Stimulated activated memory B cell treated with anti-CD40 and anti-IgM and Interleukin-4, amounts not matched to agents 10 μg/mL and 1 μg/mL and 100 μg/mL, for 72 hours (primary cell): ENCODE measurements at regions not wholly inside any gene's neighbourhood (a gene's known extent, or its start where the extent isn't known, plus 50 kb on each side); places are given as distances from the start of the nearest gene placed in this dataset.

Experiments used
- ATAC-seq: fragments of 150-1000 bp; cut with Tn5 transposase; 2 replicates; pipeline ENCODE4 v1.10.0; 2021
- H3K27ac Mint-ChIP-seq: one replicate; pipeline ENCODE4 v1.8.0; 2022; ENCODE audit warnings: mild to moderate bottlenecking, mixed read lengths
- H3K27me3 Mint-ChIP-seq: one replicate; pipeline ENCODE4 v1.8.0; 2022; ENCODE audit warnings: mixed read lengths
- H3K36me3 Mint-ChIP-seq: one replicate; pipeline ENCODE4 v1.8.0; 2022; ENCODE audit warnings: mixed read lengths
- H3K4me1 Mint-ChIP-seq: one replicate; pipeline ENCODE4 v1.8.0; 2022; ENCODE audit warnings: mixed read lengths
- H3K4me3 Mint-ChIP-seq: one replicate; pipeline ENCODE4 v1.8.0; 2022; ENCODE audit warnings: mild to moderate bottlenecking, moderate library complexity, mixed read lengths
- H3K9me3 Mint-ChIP-seq: one replicate; pipeline ENCODE4 v1.8.0; 2022; ENCODE audit warnings: mixed read lengths

DNA sequence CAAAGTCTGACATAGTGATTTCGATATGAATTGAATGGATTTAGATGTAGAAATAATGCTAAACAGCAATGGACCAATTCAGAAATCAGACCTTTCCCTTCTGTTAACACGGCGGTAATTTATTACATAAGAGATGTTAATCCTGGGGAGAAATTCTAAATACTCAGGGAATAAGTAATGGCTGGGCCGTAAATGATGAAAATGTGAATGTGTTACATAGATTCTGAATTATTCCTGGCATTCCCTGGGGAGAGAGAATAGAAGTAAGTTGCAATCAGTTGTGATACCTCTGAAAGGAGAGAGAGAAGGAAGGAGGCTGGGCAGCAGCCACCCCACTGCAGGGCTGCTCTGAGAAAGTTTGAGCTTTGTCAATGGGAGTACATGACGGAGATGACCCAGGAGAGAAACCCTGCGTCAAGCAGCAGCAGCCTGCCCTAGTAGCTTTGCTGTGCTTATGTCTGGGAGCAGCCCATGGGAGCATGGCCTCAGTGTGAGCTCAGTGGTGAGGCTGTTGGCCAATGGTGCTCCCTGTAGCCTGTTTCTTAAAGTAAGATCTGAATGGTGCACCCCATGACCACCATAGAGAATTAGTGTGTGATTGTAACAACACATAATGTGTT, 420.1 kb downstream of the MTRR start:
- no peaks in the 10 kb centered on the region for H3K27me3 Mint-ChIP-seq
- H3K36me3 Mint-ChIP-seq, result no peaks in the 10 kb centered on the region
- H3K4me3 Mint-ChIP-seq, result no peak overlapping the region
- H3K9me3 Mint-ChIP-seq, result no peaks in the 10 kb centered on the region
- H3K27ac Mint-ChIP-seq, result no peak overlapping the region
- ATAC-seq, result no peak
- no peaks in the 10 kb centered on the region for H3K4me1 Mint-ChIP-seq

- no peak for ATAC-seq
- no peaks in the 10 kb centered on the region for H3K27me3 Mint-ChIP-seq
- H3K4me3 Mint-ChIP-seq, result no peak overlapping the region
- H3K9me3 Mint-ChIP-seq, result no peaks in the 10 kb centered on the region
- no peak overlapping the region for H3K27ac Mint-ChIP-seq
- no peaks in the 10 kb centered on the region for H3K4me1 Mint-ChIP-seq
- H3K36me3 Mint-ChIP-seq, result no peaks in the 10 kb centered on the region
Measured at GRCh38 chr5:8289779-8290178, 420.8 kb downstream of the MTRR start.

DNA sequence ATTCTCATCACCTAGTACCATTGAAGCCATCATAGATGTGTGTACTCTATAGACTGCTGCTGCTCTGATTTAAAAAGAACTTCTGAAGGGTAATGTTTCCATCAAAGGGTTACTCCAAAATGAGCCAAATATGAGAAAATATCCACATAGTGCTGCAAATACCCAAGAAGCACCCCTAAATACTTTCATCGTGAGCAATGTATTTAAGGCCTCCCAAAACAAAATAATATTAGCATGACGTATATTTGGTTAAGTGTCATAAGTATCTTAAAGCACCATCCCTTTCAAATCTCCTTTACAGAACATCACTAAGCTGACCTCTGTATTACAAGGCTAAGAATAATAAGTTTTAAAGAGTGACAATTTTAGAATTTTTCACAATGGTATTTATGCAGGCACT, 421.8 kb downstream of the MTRR start:
- no peak for ATAC-seq
- Mint-ChIP-seq H3K36me3 (no peaks in the 10 kb centered on the region), H3K27ac (no peak overlapping the region), H3K4me3 (no peak overlapping the region), H3K4me1 (no peaks in the 10 kb centered on the region), H3K27me3 (no peaks in the 10 kb centered on the region), H3K9me3 (no peaks in the 10 kb centered on the region)

GRCh38 chr5:8291641-8292040, 422.7 kb downstream of the MTRR start:
- no peak overlapping the region for H3K4me3 Mint-ChIP-seq
- no peaks in the 10 kb centered on the region for H3K9me3 Mint-ChIP-seq
- no peaks in the 10 kb centered on the region for H3K36me3 Mint-ChIP-seq
- no peaks in the 10 kb centered on the region for H3K27me3 Mint-ChIP-seq
- H3K27ac Mint-ChIP-seq, result no peak overlapping the region
- no peaks in the 10 kb centered on the region for H3K4me1 Mint-ChIP-seq
- ATAC-seq, result no peak

GRCh38 chr5:8295141-8295540, 426.2 kb downstream of the MTRR start:
- Mint-ChIP-seq H3K36me3 (no peaks in the 10 kb centered on the region), H3K27me3 (no peaks in the 10 kb centered on the region), H3K4me1 (no peaks in the 10 kb centered on the region), H3K4me3 (no peak overlapping the region), H3K27ac (no peak overlapping the region), H3K9me3 (no peaks in the 10 kb centered on the region)
- no peak for ATAC-seq

DNA sequence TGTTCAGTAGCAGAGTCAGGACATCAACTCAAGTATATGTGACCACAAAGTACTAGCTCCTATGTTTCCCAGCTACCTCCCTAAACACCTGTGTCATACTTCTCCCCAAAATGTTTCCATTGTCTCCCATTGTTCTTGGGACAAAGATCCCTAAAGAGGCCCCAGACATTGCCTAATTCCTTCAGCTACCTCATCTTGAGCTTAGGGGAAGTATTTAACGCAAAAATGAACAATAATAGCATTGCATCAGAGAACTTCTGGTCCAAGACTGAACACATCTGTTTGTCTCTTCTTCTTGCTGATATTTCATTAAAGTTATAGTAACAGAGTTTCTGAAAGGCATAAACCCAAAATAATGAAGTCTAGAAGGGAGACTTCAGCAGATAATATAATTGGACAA, 430.8 kb downstream of the MTRR start:
- Mint-ChIP-seq H3K27me3 (no peaks in the 10 kb centered on the region), H3K9me3 (no peaks in the 10 kb centered on the region), H3K36me3 (no peaks in the 10 kb centered on the region), H3K4me1 (no peaks in the 10 kb centered on the region), H3K27ac (no peak overlapping the region), H3K4me3 (no peak overlapping the region)
- ATAC-seq, result no peak

DNA sequence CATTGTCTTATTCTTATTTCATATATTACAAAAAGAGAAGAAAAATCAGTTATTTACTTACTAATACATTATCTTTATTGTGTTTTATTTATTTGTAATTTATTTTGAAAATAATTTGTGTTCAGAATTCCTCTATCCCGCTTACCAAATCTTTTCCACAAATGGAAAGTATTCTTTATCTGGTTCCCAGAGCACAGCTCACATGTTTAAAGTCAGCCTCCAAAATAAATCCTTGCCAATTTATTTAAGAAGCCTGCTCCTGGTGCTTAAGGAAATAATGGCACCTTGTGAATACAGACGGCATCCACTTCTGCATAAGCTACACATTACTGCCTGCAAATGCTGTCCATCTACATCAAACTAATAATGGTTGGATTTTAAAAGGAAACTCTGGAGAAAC, 435.4 kb downstream of the MTRR start:
- Mint-ChIP-seq H3K4me3 (no peak overlapping the region), H3K4me1 (no peaks in the 10 kb centered on the region), H3K36me3 (no peaks in the 10 kb centered on the region), H3K27me3 (no peaks in the 10 kb centered on the region), H3K27ac (no peak overlapping the region), H3K9me3 (peaks cover under 1% of the 10 kb centered on the region)
- ATAC-seq, result no peak

GRCh38 chr5:8306288-8306896, 437.4 kb downstream of the MTRR start:
- H3K27ac Mint-ChIP-seq, result no peak overlapping the region
- H3K4me3 Mint-ChIP-seq, result no peak overlapping the region
- H3K4me1 Mint-ChIP-seq, result no peaks in the 10 kb centered on the region
- no peaks in the 10 kb centered on the region for H3K27me3 Mint-ChIP-seq
- no peak for ATAC-seq
- H3K9me3 Mint-ChIP-seq, result peaks cover 10% of the 10 kb centered on the region
- H3K36me3 Mint-ChIP-seq, result no peaks in the 10 kb centered on the region

DNA sequence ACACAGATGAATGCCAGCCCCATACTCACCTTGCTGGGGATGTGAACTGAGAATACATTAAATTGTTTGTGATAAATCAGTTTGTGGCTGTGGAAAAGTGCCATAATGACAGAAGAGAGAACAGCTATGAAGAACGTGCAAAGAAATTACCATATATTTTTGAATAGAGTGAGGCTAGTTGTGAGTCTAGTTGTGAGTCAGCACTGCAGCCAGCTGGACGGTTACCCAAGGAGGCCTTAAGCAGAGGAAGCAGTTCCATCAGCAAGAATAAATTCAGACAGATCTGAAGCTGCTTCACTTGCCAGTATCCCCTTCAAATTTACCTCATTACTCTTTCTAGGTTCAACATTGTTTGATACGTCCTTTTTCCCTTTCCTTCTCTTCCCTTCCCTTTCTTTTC, 446.0 kb downstream of the MTRR start:
- ATAC-seq, result no peak
- Mint-ChIP-seq H3K36me3 (no peaks in the 10 kb centered on the region), H3K4me1 (no peaks in the 10 kb centered on the region), H3K27me3 (no peaks in the 10 kb centered on the region), H3K9me3 (peaks cover 6% of the 10 kb centered on the region), H3K4me3 (no peak overlapping the region), H3K27ac (no peak overlapping the region)

DNA sequence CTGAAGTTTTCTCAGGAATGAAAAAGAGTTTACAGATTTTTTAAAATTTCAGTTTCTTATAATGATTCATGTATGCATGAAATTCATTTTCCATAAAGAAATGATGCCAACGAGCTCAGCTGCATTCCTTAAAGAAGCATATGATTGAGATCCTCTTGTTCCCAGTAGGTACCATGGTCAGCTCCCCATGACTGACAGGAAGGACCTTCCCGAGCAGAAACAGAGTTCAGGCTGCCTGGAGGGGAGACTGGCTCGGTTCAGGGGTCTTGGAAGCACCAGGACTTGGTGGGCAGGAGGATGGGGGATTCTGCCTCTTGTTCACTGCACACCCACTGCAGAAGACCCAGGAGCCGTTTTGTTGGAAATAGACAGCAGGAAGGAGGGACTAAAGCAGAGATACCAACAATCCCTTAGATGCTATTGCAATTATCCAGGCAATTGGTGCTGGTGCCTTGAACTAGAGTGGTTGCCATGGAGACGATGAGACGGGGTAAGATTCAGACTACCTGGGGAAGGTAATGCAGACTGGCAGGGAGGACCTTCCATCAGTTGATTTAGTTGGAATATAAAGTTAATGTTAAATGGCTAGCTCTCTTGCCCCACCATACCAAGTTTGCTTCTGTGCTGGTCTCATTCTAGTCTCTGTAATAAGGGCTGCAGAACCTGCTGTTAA, 447.8 kb downstream of the MTRR start:
- ATAC-seq, result no peak
- H3K27ac Mint-ChIP-seq, result no peak overlapping the region
- H3K36me3 Mint-ChIP-seq, result no peaks in the 10 kb centered on the region
- no peaks in the 10 kb centered on the region for H3K9me3 Mint-ChIP-seq
- no peaks in the 10 kb centered on the region for H3K27me3 Mint-ChIP-seq
- no peak overlapping the region for H3K4me3 Mint-ChIP-seq
- H3K4me1 Mint-ChIP-seq, result no peaks in the 10 kb centered on the region

DNA sequence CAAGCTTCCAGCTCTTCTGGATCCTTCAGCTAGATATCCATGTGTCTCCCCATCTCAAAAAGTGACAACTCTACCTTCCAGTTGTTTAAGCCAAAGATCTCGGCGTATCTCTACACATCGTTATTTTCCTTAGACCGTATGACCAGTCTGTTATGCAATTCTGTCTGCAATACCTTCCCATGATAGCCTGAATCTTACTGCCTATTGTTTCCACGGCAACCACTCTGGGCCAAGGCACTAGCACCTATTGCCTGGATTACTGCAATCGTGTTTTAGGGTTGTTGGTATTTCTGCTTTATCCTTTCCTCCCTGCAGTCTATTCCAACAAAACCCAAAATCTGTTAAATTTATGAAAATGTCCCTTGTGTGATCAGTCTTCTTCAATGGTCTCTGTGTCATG, 448.4 kb downstream of the MTRR start:
- H3K9me3 Mint-ChIP-seq, result no peaks in the 10 kb centered on the region
- no peak overlapping the region for H3K4me3 Mint-ChIP-seq
- H3K27ac Mint-ChIP-seq, result no peak overlapping the region
- H3K36me3 Mint-ChIP-seq, result no peaks in the 10 kb centered on the region
- ATAC-seq, result no peak
- H3K27me3 Mint-ChIP-seq, result no peaks in the 10 kb centered on the region
- H3K4me1 Mint-ChIP-seq, result no peaks in the 10 kb centered on the region

DNA sequence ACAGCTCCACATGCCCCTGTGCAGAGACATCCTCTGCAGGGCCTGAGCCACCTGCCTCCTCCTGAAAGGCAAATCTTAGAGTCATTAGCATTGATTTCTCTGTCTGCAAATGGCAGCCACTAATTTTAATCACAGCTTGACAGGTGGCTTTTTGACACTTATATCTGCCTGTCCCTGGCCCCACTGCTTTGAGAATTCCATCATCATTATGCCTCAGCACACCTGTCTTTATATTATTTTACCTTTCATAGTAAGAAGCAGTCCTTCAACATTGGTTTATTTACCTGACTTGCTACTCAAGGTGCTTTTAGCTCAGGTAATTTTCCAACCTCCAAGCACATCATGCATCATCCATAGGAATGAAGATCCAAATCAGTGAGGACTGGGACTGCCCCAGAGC, 451.3 kb downstream of the MTRR start:
- Mint-ChIP-seq H3K9me3 (no peaks in the 10 kb centered on the region), H3K36me3 (no peaks in the 10 kb centered on the region), H3K27ac (no peak overlapping the region), H3K4me3 (no peak overlapping the region), H3K27me3 (no peaks in the 10 kb centered on the region), H3K4me1 (no peaks in the 10 kb centered on the region)
- ATAC-seq, result no peak

- H3K9me3 Mint-ChIP-seq, result no peaks in the 10 kb centered on the region
- no peaks in the 10 kb centered on the region for H3K27me3 Mint-ChIP-seq
- H3K4me3 Mint-ChIP-seq, result no peak overlapping the region
- H3K4me1 Mint-ChIP-seq, result no peaks in the 10 kb centered on the region
- ATAC-seq, result no peak
- no peaks in the 10 kb centered on the region for H3K36me3 Mint-ChIP-seq
- no peak overlapping the region for H3K27ac Mint-ChIP-seq
Measured at GRCh38 chr5:8321272-8321671, 452.3 kb downstream of the MTRR start.

DNA sequence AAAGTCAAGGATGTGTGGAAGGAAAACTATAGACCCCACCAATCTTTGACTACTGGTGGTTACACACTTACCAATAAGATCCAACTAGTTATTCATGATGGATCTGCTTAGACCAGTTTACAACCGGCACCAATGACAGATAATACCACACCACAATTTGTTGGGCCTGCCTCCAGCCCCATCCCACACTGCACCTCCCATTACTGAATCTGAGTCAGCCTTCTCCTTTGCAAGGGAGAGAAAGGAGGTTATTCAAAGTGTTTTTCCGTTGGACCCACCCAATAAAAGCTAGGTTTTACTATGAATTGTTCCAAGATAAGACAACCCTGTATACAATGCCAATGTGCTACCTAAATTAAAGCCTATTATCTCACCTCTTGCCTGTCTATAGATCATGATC, 453.5 kb downstream of the MTRR start:
- H3K9me3 Mint-ChIP-seq, result no peaks in the 10 kb centered on the region
- no peaks in the 10 kb centered on the region for H3K4me1 Mint-ChIP-seq
- no peaks in the 10 kb centered on the region for H3K36me3 Mint-ChIP-seq
- H3K27ac Mint-ChIP-seq, result no peak overlapping the region
- H3K27me3 Mint-ChIP-seq, result no peaks in the 10 kb centered on the region
- H3K4me3 Mint-ChIP-seq, result no peak overlapping the region
- no peak for ATAC-seq

- Mint-ChIP-seq H3K9me3 (no peaks in the 10 kb centered on the region), H3K4me3 (no peak overlapping the region), H3K27ac (no peak overlapping the region), H3K27me3 (no peaks in the 10 kb centered on the region), H3K4me1 (no peaks in the 10 kb centered on the region), H3K36me3 (no peaks in the 10 kb centered on the region)
- ATAC-seq, result no peak
Measured at GRCh38 chr5:8327016-8327415, 458.1 kb downstream of the MTRR start.

GRCh38 chr5:8329773-8330172, 460.8 kb downstream of the MTRR start:
- ATAC-seq, result no peak

More at GRCh38 chr5:8329773-8330172, 460.8 kb downstream of the MTRR start:
- Mint-ChIP-seq H3K27ac (no peak overlapping the region), H3K36me3 (no peaks in the 10 kb centered on the region), H3K9me3 (no peaks in the 10 kb centered on the region), H3K4me3 (no peak overlapping the region), H3K27me3 (no peaks in the 10 kb centered on the region), H3K4me1 (no peaks in the 10 kb centered on the region)
